Kidney glomerular epithelial cell (primary cell): ENCODE measurements at regions not wholly inside any gene's neighbourhood (a gene's known extent, or its start where the extent isn't known, plus 50 kb on each side); places are given as distances from the start of the nearest gene placed in this dataset.
"Not testable (repeated sequence)": the region's sequence is repeated elsewhere in the genome, so short reads cannot be mapped to it uniquely, and the experiment has no call there.

Experiments used
- DNase-seq: peaks from one replicate; lab custom pipeline; 2025; lab: John Stamatoyannopoulos, UW

DNA sequence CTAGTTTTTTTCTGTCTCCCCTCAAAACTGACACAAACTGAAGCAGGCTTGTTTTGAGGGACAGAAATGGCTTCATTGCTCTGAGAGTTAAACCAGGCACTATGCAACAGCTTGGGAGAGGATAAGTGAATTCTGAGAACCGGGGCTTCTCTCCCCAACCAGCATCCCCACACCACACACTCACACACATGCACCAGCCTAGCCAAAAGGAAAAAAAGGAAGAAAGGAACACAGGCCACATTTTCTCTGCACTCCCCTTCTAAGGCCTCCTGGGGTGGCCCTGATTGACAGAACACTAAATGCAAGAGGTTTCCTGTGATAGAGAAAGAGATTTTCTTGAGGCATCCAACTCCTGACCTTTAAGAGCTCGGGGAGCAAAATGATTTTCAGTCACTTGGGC, 177.5 kb downstream of the TLE3 start:
- no peak for DNase-seq

DNA sequence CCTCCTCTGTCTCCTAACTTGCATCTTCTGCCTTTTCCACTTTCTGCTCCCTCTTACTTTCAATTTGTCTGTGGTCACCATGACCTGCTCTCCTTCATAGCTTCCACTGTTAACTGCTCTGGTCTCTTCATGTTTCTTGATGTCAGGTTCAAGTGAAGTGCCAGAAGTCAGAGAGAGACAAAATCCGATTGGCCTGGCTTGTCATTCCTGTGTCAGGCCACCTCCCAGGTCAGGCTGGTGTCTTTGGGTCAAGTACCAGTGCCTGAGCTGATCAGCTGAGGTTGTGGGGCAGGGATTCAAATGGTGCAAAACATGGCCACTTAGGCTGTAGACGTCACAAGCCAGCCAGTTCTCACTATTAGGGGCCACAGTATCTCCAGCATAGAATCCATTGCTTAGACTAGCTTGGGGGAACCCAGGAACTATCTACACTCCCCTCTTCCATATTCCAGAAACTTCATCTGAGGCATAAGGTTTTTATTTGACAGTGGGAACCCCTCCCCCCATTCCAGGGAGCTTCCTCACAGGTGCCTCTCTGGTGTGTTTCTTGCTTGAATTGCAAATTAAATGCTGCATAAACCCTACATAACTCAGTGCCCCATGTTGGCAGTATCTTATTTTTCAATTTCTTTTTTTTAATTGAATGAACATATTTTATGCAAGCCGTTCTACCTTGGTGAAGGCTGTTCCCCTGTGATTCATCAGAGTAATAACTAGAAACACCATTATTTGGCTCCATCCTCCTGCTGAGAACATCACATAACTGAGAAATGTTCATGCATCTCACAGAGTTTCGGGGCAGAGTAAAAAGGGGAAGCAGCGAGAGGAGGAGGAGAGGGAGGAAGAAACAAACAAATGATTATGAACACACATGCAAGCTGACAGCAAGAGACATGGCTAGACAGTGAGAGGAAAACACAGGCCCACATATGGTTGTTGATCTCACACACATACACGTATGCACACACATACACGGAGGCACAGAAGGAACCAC, 175.8 kb downstream of the TLE3 start:
- no peak for DNase-seq

DNA sequence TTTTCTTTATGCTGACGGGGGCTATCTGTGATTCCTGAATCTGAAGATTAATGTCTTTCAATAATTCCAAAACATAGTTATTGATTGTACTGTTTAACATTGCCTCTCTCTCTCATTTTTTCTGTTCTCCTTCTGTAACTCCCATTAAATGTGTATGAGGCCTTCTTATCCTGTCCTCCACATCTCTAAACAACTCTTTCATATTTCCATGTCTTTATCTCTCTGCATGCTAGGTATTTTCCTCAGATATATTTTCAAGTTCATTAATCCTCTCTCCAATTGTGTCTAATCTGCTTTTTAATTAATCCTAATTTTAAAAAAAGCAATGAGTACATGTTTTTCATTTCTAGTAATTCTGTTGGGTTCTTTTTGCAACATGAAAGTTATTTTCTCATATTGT, 173.2 kb downstream of the TLE3 start:
- no peak for DNase-seq

DNA sequence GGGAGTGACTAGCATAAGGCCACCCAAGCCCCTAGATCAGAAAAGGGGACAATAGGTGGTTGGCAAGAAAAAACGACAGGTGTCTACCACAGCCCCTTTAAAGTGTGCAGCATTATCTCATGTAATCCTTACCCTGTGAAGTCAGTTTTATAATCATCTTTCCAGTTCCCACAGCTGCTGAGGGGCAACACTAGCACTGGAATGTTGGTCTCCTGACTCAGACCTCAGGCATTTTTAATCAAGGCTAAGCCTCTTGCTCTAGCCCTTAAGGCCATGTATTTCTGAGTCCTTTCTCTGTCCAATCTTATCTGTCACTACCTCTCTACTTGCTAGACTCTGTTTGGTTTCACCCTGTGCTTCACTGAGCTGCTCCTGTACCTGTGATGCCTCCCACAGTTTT, 171.7 kb downstream of the TLE3 start:
- DNase-seq, result no peak

GRCh38 chr15:69926721-69927120, 171.0 kb downstream of the TLE3 start:
- no peak for DNase-seq

DNA sequence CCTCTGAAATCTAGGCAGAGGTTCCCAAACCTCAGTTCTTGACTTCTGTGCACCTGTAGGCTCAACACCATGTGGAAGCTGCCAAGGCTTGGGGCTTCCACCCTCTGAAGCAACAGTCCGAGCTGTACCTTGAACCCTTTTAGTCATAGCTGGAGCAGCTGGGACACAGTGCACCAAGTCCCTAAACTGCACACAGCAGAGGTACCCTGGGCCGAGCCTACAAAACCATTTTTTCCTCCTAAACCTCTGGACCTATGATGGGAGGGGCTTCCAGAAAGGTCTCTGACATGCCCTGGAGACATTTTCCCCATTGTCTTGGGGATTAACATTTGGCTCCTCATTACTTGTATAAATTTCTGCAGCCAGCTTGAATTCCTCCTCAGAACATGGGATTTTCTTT, 168.8 kb downstream of the TLE3 start:
- not testable (repeated sequence) for DNase-seq

GRCh38 chr15:69929905-69930630, 167.6 kb downstream of the TLE3 start:
- DNase-seq, result no peak

DNA sequence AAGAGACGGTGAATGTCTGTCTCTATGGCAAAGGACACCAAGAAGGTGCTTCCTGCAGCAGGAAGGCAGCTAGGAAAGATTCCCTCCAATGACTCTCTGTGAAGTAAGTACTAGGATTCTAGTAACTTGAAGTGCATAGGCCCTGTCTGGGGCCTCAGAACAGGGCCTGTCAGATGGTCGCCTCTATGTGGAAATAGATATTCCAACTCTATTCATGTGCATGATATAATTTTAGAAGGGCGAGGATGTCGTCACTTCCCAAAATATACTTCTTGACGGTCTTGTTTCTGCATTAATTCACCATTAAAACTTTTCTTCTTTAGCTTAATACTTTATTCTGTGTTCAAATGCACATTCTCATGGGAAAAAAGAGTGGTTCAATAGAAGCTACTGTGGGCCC, 167.0 kb downstream of the TLE3 start:
- no peak for DNase-seq

DNA sequence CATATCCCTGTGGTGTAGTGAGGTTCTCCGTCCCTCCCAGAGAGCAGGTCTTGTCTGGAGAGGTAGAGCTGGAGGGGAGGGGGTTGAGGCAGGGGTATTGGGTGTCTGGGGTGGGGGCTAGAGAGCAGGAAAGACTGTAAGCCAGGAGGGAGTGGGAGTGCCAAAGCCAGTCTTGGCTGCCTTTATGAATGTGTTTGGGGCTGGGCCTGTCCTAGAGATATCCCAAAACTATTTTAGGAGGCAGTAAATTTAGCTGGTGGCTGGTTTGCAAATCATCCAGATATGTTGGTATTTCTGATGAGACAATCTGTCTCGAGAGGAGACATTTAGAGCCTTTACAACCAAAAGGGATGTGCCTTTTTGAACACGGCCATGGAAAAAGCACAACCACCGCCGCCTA, 166.6 kb downstream of the TLE3 start:
- no peak for DNase-seq

GRCh38 chr15:69934607-69935006, 163.1 kb downstream of the TLE3 start:
- DNase-seq, result no peak

DNA sequence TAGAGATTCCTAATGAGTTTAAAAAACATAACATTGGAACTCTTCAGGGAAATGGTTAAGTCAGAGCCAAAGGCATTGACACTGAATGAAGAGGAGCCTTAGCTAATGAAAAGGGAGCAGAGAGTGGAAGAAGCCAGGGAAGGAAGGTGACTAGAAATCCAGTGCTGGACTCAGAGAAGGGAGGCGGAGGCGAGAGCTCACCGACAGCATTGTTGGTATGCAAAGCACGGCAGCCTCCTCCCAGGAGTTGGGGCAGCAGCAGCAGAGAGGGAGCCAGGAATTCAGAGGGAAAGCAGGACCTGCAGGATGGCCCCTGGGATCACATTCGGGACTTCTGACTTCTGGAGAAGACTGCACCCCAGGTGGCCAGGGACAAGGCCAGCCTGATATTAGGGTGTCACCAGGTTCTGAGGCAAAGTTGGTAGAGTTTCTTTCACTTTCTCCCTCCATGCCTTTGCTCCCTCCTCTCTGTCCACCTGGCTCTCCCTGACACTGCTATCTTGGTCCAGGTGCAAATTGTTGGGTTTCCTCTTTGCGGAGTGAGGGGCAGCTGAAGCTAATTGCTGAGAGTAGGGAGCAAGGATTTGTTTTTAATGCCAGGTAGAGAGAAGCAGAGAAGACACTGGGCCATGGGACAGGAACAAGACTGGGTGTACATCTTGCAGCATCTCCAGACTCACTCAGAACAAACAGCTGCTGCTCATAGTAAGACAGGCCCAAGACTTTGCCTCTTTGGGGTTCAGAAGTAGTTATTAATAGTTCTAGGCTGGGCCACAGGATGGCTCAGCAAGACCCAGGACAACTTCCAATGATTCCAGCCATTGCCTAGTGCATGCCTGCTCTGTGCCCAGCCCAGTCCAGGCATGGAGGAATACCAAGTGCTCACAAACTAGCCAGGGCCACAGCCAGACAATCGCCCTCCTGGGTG, 157.9 kb downstream of the TLE3 start:
- DNase-seq, result no peak

DNA sequence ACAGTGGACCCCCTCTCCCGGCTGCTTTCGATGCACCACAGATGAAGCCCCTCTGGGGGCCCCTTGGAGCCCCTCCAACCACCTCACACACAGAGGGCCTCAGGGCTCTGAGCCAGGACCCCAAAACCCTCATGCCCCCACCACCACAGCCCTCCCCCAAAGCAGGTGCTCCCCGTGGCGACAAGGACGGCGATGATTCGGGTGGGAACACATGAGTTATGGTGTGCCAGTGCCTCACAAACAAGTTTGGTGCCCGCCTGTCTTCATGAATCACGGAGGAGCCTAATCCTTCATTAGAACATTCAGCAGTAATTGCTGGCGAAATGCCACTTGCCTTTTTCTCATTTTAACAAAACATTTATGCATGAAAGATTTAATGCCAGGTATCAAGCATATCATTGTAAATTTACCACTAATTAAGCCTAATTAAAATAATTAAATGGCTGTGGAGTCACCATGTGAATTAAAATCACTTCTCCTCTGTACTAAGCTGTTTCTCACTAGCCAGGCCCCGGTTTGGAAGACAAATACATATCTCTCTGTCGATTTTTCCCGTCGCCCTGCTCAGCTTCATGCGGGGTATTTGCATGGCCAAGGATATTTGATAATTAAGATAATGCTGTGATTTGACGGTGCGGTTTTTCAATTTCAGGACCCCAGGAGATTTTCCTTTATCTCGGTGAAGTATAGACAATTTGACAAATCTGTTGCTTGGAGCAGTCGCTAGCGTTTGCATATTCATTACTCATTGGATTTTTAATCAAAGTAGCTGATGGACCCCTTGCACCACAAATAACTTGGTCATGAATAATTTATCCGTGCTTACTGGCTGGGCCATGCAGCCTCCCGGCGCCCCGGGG, 157.0 kb downstream of the TLE3 start:
- no peak for DNase-seq

- DNase-seq, result no peak
These were observed 156.5 kb downstream of the TLE3 start for GRCh38 chr15:69941301-69941605.

GRCh38 chr15:69941706-69942495, 155.8 kb downstream of the TLE3 start:
- no peak for DNase-seq

DNA sequence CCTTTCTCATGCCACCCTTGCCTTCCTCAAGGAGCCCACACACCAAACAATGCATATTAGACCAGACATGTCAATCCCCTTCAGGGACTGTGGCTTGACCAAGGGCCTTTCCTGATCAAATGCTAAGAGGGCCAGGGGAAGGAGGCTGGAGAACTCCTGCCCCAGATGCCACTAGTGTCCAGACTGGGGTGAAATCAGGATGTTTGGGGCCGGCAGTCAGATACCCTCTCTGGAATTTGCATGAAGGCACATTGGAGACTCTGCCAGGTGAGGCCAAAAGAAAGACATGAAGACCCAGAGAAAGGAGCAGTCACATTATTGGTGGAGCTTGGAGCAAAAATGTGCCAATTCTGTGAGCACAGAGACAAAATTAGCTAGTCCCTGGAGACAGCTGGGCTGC, 154.1 kb downstream of the TLE3 start:
- DNase-seq, result no peak

- DNase-seq, result no peak
These were observed 152.0 kb downstream of the TLE3 start for GRCh38 chr15:69945729-69946128.

DNA sequence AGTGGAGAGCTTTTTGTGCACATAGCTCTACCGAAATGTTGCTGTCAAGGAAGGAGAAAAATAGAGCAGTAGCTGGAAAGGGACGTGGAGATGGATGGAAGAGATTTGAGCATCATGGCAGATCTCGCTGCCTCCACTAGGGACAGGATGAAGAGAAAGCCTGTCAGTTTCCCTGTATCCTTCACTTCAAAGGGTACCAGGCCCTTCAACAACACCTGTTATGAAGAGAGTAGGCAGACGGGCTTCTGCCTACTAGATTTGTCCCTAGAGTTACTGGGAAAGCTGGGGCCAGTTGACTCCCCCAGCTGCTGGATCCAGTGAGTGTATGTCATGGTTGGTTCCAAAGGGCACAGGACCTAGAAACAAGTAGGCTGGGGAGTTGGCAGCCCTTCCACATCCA, 150.8 kb downstream of the TLE3 start:
- DNase-seq, result no peak

- no peak for DNase-seq
These were observed 150.3 kb downstream of the TLE3 start for GRCh38 chr15:69947394-69947793.

DNA sequence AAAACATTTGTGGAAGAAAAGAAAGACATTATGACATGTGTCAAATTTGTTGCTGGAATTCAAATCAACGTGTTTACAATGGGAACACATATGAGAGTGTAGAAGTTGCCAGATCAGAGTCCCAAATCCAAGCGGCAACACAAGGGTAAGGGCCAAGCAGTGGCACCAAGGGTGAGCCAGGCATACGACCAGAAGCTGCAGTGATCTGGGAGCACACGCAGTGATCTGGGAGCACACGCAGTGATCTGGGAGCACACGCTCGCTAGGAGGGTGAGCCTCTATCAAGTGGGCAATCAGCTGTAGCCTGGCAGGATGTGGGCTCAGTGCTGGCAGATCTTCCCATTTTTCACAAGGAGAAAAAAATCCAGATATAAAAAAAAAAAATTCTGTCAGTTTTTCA, 148.2 kb downstream of the TLE3 start:
- no peak for DNase-seq

GRCh38 chr15:69951256-69951897, 146.3 kb downstream of the TLE3 start:
- DNase-seq, result no peak
